ENCODE measurements at regions not wholly inside any gene's neighbourhood (a gene's known extent, or its start where the extent isn't known, plus 50 kb on each side); places are given as distances from the start of the nearest gene placed in this dataset.

GRCh38 chr4:38292529-38292928 is 332.3 kb downstream of the PTTG2 start:
- CTCF ChIA-PET (ENCODE audit: partially characterized antibody) = no interaction called here
- TF ChIP-seq TCF12 (IDR thresholded peaks at IDR 0.05; ENCODE audit: low read depth, low read length) (no peak), RAD21 (IDR thresholded peaks at IDR 0.05 in 1 of 2, conservative IDR thresholded peaks at IDR 0.05 in 1 of 2; ENCODE audit: low read depth in 2 of 2, low read length in 2 of 2) (no peak), SP4 (IDR thresholded peaks at IDR 0.05; ENCODE audit: low read length) (no peak), KDM5A (IDR thresholded peaks at IDR 0.05; ENCODE audit: low read length) (no peak), RXRA (IDR thresholded peaks at IDR 0.05; ENCODE audit: insufficient read depth, low read depth, low read length) (no peak), ASH2L (IDR thresholded peaks at IDR 0.05; ENCODE audit: low read length) (no peak), SIRT6 (IDR thresholded peaks at IDR 0.05; ENCODE audit: low read length) (no peak), TBP (IDR thresholded peaks at IDR 0.05; ENCODE audit: low read depth, low read length) (no peak), JUND (IDR thresholded peaks at IDR 0.05; ENCODE audit: low read length) (no peak), GABPA (IDR thresholded peaks at IDR 0.05; ENCODE audit: borderline replicate concordance, insufficient read depth, low read length) (no peak), RNF2 (IDR thresholded peaks at IDR 0.05; ENCODE audit: borderline replicate concordance, low read depth, low read length, missing control alignments, poor library complexity, severe bottlenecking) (no peak), KDM1A (IDR thresholded peaks at IDR 0.05; ENCODE audit: borderline replicate concordance, low read length) (no peak), CHD1 (IDR thresholded peaks at IDR 0.05; ENCODE audit: low read depth, low read length) (no peak), CBX5 (IDR thresholded peaks at IDR 0.05; ENCODE audit: low read depth, low read length) (no peak), TAF1 (IDR thresholded peaks at IDR 0.05; ENCODE audit: low read depth, low read length) (no peak), SRF (IDR thresholded peaks at IDR 0.05; ENCODE audit: low read depth, low read length) (no peak)

More at GRCh38 chr4:38292529-38292928, 332.3 kb downstream of the PTTG2 start:
- Histone ChIP-seq H3K36me3 (ENCODE audit: control insufficient read depth in 2 of 4, insufficient read depth in 4 of 4, low read length in 3 of 4) (no peaks in the 10 kb centered on the region), H3K79me2 (ENCODE audit: control insufficient read depth in 1 of 2, insufficient read depth in 2 of 2, low read length in 2 of 2) (no peaks in the 10 kb centered on the region), H3K56ac (replicated peaks; ENCODE audit: insufficient read length, low read depth, low read length) (no peak overlapping the region), H3K14ac (ENCODE audit: insufficient read length) (no peak overlapping the region), H2BK15ac (ENCODE audit: low read length) (no peak overlapping the region), H2AFZ (ENCODE audit: low read length) (no peak overlapping the region), H2BK12ac (ENCODE audit: low read depth, low read length) (no peak overlapping the region), H3K79me1 (ENCODE audit: low read depth, low read length) (no peaks in the 10 kb centered on the region), H4K8ac (ENCODE audit: extremely low read depth, insufficient read depth, low read length) (no peak overlapping the region), H3K4me2 (ENCODE audit: insufficient read depth in 1 of 2, low read depth in 2 of 2, low read length in 2 of 2) (no peak overlapping the region), H3K4me3 (ENCODE audit: extremely low read depth in 1 of 4, insufficient read depth in 2 of 4, low read depth in 3 of 4, low read length in 4 of 4) (no peak overlapping the region), H3K9ac (replicated peaks in 1 of 4; ENCODE audit: extremely low read depth in 1 of 4, low read depth in 3 of 4, low read length in 3 of 4) (no peak overlapping the region), H2BK20ac (ENCODE audit: low read length) (no peak overlapping the region), H3K4ac (replicated peaks; ENCODE audit: insufficient read length, low read depth, low read length) (no peak overlapping the region), H3K18ac (ENCODE audit: extremely low read depth, low read length) (no peak overlapping the region), H2BK5ac (ENCODE audit: low read depth, low read length) (no peak overlapping the region), H3K27ac (ENCODE audit: low read depth, low read length) (no peak overlapping the region), H2AK5ac (ENCODE audit: low read depth, low read length) (no peak overlapping the region), H3K9me3 (ENCODE audit: insufficient read depth in 2 of 2, low read depth in 1 of 2, low read length in 1 of 2) (peaks cover 5 to 9% of the 10 kb centered on the region in 2 experiments; a peak in 2 of 4 replicates), H4K91ac (replicated peaks; ENCODE audit: insufficient read length, low read length) (no peak overlapping the region), H3K27me3 (replicated peaks in 1 of 4; ENCODE audit: control insufficient read depth in 3 of 4, extremely low read depth in 1 of 4, insufficient read depth in 3 of 4, low read length in 3 of 4) (no peaks in the 10 kb centered on the region), H3K23ac (ENCODE audit: insufficient read length) (no peak overlapping the region), H4K5ac (ENCODE audit: insufficient read length, low read depth, low read length) (no peak overlapping the region), H2BK120ac (replicated peaks; ENCODE audit: low read depth, low read length) (no peak overlapping the region), H4K20me1 (replicated peaks in 1 of 2; ENCODE audit: control insufficient read depth in 1 of 2, insufficient read depth in 2 of 2, low read length in 2 of 2) (no peaks in the 10 kb centered on the region), H3K23me2 (ENCODE audit: low read depth, low read length) (no peaks in the 10 kb centered on the region), H3K4me1 (replicated peaks in 1 of 4; ENCODE audit: control insufficient read depth in 3 of 4, insufficient read depth in 4 of 4, low read length in 3 of 4) (peaks cover 0 to 5% (median 0%) of the 10 kb centered on the region in 4 experiments; a peak in 1 of 7 replicates)
- 84% methylated on average over 1 of the region's 1 CpG; no CpG with 5 or more reads in 1 of the 2 experiments for WGBS, 2 experiments (ENCODE audit: extremely low coverage in 1 of 2, insufficient coverage in 1 of 2, insufficient read length in 1 of 2, insufficient replicate concordance in 2 of 2, low coverage in 1 of 2, low lambda C conversion rate in 2 of 2, missing lambda C conversion rate in 1 of 2)
- no peak for FAIRE-seq
- POLR2A ChIA-PET (ENCODE audit: partially characterized antibody) = no interaction called here
- DNase-seq (ENCODE audit: low read depth in 1 of 2, low spot score in 2 of 2) = no peak
